Smooth muscle cell of the brain vasculature (primary cell): ENCODE measurements at regions not wholly inside any gene's neighbourhood (a gene's known extent, or its start where the extent isn't known, plus 50 kb on each side); places are given as distances from the start of the nearest gene placed in this dataset.

ENCODE experiments used
- DNase-seq: peaks from one replicate; pipeline ENCODE4 v3.0.0-alpha.2; 2012; ENCODE audit warnings: low read depth, low spot score

DNA sequence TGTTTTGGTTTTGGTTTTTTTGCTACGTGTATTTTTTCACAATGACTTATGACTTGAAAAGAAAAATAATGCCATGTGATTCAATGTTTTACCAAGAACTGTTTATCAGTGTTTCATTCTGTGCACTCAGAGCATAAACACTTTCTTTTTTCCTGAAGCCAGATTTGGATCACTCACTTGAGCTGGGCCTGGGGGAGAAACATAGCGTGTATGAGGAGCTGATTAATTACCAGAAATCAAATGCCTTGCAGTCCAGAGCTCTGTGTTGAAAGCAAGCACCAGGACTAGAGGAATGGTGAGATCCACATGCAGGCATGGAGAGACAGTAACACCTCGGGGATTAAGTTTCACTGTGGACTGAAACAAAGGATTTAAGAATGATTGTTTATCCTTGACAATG, 642.1 kb upstream of the ADGRL2 start:
- no peak for DNase-seq

DNA sequence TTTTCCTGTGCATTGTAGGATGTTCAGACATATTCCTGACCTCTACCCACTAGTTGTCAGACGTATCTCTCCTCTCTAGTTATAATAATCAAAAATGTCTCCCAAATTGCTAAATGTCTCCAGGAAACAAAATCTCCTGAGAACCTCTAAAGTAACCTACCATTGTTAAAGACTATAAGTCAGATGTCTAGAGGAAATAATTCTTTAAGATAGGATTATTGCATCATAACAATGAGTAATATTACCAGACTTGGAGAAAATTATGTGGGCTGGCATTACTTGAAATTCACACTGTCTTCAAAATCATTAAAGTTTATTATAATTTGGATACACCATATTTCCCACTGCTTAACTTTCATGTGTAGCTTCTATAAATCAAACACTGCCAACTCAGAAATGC, 643.0 kb upstream of the ADGRL2 start:
- DNase-seq = no peak

DNA sequence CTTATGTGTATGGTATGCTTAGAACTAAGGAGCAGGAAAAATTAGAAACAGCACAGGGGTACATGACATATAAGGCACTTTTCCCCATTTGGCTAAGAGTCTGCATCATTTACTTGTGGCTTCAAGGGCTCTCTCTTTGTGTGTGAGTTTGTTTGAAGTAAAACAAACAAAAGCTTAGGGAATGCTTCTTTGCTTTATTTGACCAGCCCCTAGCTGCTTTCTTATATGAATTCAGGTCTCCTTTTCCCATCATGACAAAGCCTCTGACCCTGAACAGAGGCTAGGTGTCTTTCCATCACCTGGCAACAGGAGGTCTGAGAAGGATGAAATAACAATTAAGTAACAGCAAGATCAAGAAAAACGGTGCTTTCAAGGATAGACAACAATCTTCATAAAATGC, 643.8 kb upstream of the ADGRL2 start:
- no peak for DNase-seq

DNA sequence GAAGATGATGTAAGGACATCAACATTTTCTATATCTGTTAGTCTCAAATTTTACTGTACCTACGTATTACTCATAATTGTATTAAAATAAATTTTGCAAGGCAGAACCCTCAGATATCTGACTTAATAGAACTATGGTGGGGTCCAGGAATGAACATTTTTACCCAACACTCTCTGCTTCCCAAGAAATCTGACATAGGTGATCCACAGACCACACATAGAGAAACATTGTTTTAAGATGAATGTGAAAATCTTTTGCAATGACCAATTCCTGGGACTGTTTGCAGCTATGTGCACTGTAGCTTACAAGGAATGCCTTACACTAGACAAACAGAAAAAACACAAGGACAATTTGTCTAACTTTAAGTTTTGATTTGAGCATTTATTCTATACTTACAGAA, 645.6 kb upstream of the ADGRL2 start:
- DNase-seq = no peak

DNA sequence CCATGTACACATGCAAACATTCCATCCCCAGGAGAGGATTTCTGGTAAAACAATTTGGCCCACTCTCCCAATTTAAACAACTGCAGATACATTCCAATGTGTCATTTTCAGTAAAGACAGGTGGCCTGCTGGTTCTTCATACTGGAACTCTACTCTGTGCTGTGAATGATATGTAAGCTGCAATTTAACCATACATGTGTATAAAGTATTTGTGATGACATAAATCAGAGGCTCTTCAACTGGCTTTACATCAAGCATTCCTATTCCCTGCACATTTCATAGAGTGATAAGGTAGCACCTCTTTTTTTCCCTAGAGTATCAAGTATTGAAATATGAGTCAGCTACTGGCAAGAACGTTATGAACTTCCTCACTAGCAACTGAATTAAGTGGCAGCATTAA, 649.5 kb upstream of the ADGRL2 start:
- DNase-seq = no peak

DNA sequence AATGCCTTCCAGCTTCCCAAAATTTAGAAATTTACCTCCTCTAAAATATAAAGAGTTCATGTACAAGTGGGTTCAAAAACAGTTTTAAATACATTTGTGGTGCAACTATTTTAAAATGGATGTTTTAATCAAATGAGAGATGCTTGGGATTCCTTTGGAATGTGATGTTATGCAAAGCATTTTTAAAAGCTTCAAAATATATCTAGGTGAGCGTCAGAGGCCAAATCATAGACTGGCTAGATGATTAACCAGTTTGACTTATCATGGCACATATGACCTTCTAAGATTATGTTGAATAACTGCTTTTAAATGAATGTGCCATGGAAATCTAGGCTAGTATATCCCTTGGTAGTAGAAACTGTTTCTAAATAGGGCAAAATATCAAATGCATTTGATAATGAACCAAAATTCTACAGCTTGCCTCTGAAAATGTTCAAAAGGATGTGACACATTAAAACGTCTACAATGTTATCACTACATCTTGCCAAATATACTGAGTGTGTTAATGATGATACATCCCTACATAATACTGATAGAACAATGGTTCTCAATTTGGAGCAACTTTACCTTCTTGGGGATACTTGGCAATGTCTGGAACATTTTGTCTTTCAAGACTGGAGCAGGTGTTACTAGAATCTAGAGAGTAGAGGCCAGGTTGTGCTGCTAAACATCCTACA, 650.9 kb upstream of the ADGRL2 start:
- DNase-seq = no peak

DNA sequence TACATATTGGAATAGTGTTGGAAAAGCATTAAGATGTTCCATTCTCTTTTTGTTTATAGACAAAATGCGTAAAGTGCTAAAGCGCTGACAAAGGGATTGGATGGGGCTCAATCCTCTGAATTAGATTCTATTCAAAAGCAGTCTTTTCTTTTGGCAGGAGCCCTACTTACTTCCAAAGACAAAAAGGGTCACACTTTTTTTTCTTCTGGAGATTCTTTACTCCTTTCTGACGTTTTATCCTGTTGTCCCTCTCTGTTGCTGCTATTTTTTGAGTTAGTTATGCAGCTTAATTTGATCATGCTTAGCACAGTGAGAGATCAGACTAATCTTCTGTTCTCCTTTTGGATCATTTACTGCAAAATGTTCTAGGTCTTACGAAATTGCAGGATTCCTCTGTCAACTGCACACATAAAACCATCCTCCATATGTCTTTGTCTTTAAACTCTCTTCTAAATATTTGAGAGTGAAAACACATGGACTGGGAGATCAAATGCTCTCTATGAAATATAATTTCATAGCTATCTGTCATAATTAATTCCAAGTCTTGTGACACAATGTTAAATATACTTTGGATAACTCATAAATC, 656.4 kb upstream of the ADGRL2 start:
- no peak for DNase-seq

DNA sequence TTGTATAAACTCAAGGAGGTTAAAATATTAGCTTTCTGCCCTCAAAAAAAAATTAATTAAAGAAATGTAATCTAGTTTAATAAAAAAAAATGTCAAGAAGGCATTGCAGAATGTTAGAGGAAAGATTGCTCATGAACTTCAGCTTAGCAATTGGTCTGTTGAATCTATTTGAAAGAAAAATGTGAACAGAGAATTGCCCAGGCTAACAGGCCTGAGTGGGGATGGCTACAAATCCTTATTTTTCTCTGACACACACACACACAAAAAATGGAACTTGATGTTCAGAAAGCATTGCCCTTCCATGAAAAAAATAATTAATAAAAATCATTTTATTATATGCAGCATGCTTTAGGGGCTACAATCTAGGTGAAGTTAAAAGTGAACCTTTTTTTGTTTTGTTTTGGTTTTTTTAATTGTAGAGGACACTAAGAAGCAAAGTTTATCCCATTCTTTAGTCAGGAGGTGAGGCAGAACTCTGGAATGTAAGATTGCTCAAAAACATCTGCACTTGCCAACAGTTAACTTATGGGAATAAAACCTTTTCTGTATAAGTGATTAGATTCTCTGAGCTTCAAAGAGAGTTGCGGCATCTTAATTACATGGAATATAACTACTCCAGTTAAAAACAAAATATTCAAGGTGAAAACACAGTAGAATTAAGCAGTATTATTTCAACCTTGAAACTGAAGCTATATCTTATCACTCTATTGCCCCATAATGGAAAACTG, 658.5 kb upstream of the ADGRL2 start:
- no peak for DNase-seq

DNA sequence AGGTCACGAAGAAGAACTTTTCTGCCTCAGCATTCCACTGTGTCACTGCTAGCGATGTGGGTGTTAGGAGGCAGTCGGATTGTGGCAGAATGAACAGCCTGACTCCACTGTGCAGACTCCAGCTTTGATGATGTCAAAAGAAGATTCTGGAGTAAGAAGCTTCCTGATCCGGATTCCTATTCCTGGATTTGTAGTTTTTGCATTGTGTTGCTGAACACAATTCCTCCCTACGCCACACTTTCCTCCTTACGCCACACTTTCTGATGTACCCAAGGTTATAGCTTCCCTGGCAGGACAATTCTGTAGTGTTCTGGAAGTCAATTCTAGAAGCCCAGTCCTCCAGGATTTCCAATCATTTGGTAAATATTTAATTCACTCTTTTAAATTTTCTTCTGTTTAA, 665.2 kb upstream of the ADGRL2 start:
- no peak for DNase-seq

DNA sequence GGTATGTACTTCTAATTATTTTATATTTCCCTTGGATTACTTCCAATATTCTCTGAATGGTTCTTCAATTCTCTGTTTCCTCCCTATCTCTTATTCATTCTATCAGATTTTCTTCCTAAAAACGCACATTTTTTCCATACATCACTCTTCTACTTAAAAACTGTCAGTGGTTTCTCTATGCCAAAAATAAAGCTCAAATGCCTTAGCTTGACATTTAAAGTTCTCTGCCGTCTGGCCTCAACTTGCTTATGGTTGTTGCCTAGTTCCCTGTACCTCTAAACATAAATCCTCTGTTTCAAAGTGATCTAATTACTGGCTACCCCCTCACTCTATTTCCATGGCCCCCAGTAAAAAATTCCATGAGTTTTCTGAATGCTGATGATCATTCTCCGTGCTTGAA, 671.0 kb upstream of the ADGRL2 start:
- no peak for DNase-seq

DNA sequence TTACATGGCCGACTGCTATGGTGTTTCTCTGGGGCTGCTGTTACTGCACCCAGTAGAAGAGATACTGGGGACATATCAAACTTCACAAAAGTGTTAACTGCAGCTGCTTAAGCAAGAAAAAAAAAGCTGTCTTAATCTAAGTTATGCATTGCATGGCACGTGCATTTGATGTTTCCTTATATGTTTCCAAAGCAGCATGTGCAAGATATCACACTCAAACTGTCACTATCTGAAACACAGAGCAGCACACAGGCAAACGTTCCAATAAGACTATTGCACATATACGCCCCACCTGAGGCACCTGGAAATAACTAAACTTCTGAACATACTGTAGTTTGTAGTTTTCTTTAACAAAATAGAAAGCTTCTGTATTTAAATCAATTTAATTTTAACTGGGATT, 671.4 kb upstream of the ADGRL2 start:
- no peak for DNase-seq

DNA sequence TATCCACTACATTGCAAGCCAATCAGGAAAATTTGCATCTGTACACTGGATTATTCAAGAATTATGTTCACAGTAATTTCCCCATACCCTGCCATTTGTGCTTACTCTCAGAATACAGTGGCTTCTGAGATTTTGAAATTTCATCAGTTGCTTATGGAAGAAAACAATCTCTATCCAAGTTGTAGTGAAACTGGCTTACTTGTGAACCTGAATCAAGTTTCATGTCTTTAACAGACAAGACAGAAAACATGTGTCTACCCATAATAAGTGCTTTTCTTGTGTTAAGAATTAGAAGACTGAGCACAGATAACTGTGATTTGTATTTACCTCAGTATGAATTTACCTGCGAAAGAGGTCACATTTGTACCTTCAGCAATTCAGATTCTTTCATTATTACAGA, 672.7 kb upstream of the ADGRL2 start:
- no peak for DNase-seq

DNA sequence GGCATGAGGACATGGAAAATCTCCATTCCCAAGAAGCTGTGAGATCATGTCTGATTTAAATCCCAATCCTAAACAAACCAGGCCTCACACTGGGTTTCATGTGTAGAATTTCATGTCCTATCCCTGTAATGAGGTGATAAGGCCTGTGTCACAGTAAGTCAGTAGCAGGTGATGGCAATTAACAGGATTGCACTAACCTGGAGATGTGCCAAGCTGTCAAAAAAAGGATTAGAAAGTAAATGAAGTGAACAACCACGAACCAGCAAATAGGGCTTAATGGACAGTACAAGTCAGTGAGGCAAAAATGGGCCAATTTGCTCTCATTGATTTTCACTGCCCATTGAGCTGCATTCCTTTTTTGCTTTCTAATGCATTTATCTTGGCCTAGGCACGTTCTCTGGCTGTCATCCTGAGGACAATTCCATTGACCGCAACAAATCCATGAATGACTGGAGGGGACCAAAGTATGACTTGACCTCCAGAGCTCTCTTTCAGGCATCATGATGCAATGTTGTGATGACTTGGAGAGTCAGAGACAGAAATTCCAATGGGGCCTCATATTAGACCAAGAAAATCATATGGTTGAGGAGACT, 673.6 kb upstream of the ADGRL2 start:
- DNase-seq = no peak

DNA sequence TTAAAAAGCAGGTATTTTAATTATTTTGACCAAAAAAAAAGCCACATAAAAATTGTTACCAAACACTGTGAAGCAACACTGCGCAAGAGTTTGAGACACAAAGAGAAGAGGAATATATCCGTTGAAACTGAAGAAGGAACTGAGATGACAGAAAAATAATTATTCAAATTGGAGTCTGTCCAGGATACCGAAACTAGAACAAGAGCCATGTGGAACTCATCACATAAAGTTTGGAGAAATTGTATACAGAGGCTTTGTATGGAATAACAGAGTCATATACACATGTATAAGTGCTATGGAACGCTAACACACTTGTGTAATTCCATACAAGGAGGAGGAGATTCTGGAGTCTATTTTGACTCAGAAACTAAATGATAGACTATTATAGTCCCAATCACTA, 675.1 kb upstream of the ADGRL2 start:
- DNase-seq = no peak

DNA sequence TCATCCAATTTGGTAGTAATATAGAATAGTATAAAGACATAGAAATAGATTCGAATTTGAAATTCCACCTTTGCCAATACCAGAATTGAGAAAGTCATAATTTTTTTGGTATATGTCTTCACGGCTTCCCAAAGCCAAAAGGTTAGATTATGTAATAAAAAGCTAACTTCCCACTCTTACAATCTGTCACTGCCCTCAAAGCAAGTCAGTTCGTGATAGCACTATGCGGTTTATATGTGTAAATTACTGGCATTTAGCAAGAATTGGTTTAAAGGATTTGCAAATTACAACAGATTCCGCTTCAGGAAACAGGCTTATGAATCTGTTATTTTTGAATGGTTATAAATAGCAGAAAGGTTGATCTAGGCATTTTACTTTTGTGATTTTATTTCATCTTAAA, 679.4 kb upstream of the ADGRL2 start:
- no peak for DNase-seq

DNA sequence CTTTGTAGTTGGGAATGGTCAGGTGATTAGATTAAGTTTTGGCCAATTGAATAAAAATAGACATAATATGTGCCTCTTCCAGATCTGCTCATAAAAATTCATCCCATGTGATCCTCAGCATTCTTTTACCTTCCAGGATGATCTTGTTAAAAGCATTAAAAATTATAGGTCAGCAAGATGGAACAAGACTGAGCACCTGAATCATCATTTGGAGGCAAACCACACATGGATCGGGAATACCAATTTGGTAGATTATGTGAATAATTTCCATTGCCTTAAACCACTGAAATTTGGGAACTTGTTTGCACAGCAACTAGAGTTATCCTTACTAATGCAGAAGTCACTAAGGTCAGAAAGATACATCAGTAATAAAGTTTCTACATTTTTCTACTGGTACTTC, 681.4 kb upstream of the ADGRL2 start:
- DNase-seq = no peak

DNA sequence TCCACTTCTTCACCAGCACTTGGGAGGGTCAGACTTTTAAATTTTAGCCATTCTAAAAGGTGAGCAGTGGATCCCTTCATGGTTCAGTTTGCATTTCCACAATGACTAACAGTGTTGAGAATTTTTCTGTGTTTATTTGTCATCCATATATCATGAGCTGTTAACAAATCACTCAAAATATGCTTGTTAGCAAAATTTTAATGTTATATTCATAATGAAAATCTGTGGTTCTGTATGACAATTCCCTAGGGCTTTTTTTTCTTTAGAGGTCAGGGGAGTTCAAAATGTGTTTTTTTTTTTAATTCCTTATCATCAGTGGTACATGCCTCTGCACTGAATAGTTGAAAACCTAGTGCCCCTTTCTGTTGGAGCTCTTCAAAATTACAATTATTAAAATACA, 682.2 kb upstream of the ADGRL2 start:
- no peak for DNase-seq

DNA sequence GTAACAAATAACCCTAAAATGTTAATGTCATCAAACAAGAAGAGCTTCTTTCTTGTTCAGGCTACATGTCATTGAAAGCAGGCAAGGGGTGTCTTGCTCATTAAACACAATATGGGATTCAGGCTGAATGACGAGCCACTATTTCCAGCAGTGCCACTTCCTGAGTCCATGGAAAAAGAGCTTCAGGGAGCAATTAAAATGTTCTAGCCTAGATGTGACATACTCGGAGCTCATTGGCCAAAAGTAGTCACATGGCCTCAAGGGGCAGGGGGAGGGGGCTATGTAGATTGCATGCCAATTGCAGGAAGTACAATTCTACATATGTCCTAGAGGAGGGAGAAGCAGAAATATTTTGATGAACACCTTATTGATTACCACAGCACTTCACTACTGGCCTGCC, 685.3 kb upstream of the ADGRL2 start:
- DNase-seq = no peak

DNA sequence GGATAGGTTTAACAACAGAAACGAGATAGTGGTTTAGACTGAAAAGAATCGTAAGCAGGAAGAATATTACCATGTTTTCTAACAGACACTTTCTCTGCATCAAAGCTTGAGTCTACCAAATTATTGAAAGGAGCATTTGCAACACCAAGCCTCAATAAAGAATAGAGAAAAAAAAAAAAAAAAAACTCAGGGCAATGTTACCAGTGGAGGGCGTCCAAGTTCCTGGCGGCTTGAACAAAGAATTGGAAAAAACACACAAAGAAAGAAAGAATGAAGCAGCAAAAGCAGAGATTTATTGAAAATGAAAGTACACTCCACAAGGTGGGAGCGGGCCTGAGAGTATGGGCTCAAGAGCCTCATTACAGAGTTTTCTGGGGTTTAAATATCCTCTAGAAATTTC, 686.5 kb upstream of the ADGRL2 start:
- DNase-seq = no peak

DNA sequence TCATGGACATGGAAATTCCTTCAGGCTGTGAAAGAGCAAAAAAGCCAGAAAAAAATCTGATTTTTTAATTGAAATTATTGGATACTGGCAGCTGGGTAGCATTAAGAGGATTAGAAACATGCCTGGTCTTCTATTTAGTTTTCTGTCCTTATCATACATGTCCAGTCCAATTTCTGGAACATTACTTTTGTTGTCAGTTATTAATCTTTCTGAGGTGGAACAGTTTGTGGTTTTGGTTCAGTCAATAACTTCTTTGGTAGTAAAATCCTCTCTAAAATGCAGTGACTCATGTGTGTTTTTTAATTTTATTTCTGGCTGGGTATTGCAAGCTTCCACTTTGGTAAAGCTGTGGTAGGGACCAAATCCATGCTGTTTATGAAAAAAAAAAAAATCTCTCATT, 687.0 kb upstream of the ADGRL2 start:
- no peak for DNase-seq

DNA sequence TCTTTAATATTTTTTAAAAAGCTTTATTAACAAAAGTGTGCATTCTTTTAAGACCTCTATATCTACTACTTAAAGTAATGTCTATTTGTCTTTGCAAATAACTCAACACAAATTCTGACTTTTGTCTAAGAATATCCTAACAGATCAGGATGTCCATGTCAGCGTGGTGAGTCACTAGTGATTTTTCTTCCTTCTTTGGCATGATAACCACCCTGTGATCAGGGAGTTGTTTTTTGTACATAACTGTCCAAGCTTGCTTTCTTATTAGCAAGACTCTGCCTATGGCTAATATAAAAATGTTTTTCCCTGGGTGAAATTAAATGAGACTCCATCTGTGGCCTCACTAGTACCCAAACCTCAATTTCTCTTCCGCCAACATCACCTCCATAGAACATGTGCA, 688.9 kb upstream of the ADGRL2 start:
- peak; percentile 7 for DNase-seq

DNA sequence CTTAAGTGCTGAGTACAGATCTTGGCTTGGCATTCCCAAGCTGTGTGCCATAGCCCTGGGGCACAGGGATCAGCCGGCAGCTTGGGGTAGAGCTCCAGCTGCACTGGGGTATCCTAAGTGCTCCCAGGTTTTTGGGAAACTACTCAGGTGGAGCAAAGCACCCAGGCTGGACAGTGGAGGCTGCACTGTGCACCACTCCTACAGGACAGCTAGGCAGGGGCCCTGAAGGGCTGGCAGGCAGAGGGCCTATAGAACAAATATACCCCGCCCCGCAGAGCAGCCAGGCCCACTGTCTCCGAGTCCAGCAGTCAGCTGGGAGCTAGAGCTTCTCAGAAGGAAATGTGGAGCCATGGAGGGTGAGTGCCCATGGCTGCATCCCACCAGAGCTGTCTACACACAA, 691.7 kb upstream of the ADGRL2 start:
- no peak for DNase-seq

DNA sequence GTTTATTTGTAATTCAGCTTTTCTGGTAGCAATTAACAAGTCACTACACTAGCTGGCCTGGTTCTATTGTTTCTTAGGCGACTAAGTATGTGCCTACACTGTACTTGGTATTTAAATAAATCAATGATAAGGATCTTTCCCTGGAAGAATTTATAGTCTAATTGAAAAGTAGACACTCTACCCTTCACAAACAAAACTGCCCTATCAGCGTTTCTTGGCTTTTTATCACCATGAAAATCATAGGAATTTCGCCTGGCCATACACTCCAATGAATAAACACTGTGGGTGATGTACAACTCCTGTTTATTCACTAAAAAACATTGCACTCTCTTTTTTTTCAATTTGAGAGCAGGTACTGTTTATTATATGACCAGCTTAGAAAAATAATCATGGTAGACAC, 702.9 kb upstream of the ADGRL2 start:
- DNase-seq = no peak
